SK-N-SH (cell line): ENCODE measurements at regions not wholly inside any gene's neighbourhood (a gene's known extent, or its start where the extent isn't known, plus 50 kb on each side); places are given as distances from the start of the nearest gene placed in this dataset.

Source experiments
- CTCF ChIA-PET: fragments of 300-600, 350-600 bp; formaldehyde crosslinking; extraction: SDS; loops from one replicate; lab custom pipeline; 2021; lab: Yijun Ruan, JAX
- POLR2A ChIA-PET: fragments of 350-600 bp; sonication (Branson Sonifier 250); formaldehyde crosslinking; extraction: SDS; loops from one replicate; lab custom pipeline; 2020; ENCODE audit warnings: antibody characterized with exemption, inconsistent platforms; lab: Yijun Ruan, JAX
- DNase-seq: peaks from one replicate; pipeline ENCODE4 v3.0.0; 2012
- H2AFZ ChIP-seq: fragments of 200-600 bp; sonication (generic); 2 replicates; pipeline ENCODE4 v1.8.1; 2016; ENCODE audit warnings: antibody characterized with exemption, mild to moderate bottlenecking, low read depth
- H3F3A ChIP-seq: fragments of 200-600 bp; sonication (generic); replicated peaks from 2 replicates; pipeline ENCODE3; 2016; ENCODE audit warnings: antibody characterized with exemption, mild to moderate bottlenecking; ENCODE audit not compliant: insufficient read depth
- H3K27ac ChIP-seq, 2 experiments: fragments of 200-500 bp in 1 of 2; fragments of 200-600 bp in 1 of 2; sonication (Bioruptor generic) in 1 of 2; sonication (generic), shearing (Covaris generic) in 1 of 2; 2 replicates each; pipeline versions ENCODE4 v1.5.1 to v1.6.1; 2014 to 2016; ENCODE audit warnings: low read depth in 2 of 2, inconsistent platforms in 1 of 2, low read length in 1 of 2, mild to moderate bottlenecking in 1 of 2, mixed read lengths in 1 of 2
- H3K27me3 ChIP-seq: fragments of 200-600 bp; sonication (generic), shearing (Covaris generic); 2 replicates; pipeline ENCODE4 v1.6.1; 2016; ENCODE audit warnings: mixed run types; ENCODE audit not compliant: insufficient read depth
- H3K36me3 ChIP-seq, 2 experiments: fragments of 200-500 bp in 1 of 2; fragments of 200-600 bp in 1 of 2; sonication (Bioruptor generic) in 1 of 2; sonication (generic) in 1 of 2; replicated peaks in 1 of 2; 2 replicates each; pipeline versions ENCODE3 to v1.5.1; 2014 to 2016; ENCODE audit warnings: low read length in 1 of 2, mild to moderate bottlenecking in 1 of 2; ENCODE audit not compliant: insufficient read depth in 2 of 2, control insufficient read depth in 1 of 2
- H3K4me1 ChIP-seq, 2 experiments: fragments of 200-500 bp in 1 of 2; fragments of 200-600 bp in 1 of 2; sonication (Bioruptor generic) in 1 of 2; sonication (generic), shearing (Covaris generic) in 1 of 2; 2 replicates each; pipeline versions ENCODE4 v1.5.1 to v1.6.1; 2014 to 2016; ENCODE audit warnings: low read depth in 1 of 2, low read length in 1 of 2, mixed run types in 1 of 2; ENCODE audit not compliant: insufficient read depth in 2 of 2, control insufficient read depth in 1 of 2
- H3K4me2 ChIP-seq: fragments of 200-600 bp; sonication (generic), shearing (Covaris generic); 2 replicates; pipeline ENCODE4 v1.6.1; 2017; ENCODE audit warnings: mixed run types
- H3K4me3 ChIP-seq, 2 experiments: fragments of 200-500 bp in 1 of 2; fragments of 200-600 bp in 1 of 2; sonication (Bioruptor generic) in 1 of 2; sonication (generic), shearing (Covaris generic) in 1 of 2; 2 replicates each; pipeline versions ENCODE4 v1.5.1 to v1.8.1; 2014 to 2016; ENCODE audit warnings: low read depth in 2 of 2, inconsistent platforms in 1 of 2, low read length in 1 of 2, mild to moderate bottlenecking in 1 of 2, mixed read lengths in 1 of 2, moderate library complexity in 1 of 2
- H3K79me2 ChIP-seq: fragments of 200-600 bp; sonication (generic); 2 replicates; pipeline ENCODE4 v1.8.1; 2017; ENCODE audit warnings: mild to moderate bottlenecking; ENCODE audit not compliant: insufficient read depth
- H3K9ac ChIP-seq: fragments of 200-600 bp; sonication (generic); 2 replicates; pipeline ENCODE4 v1.6.1; 2017; ENCODE audit warnings: mixed run types
- H3K9me2 ChIP-seq: fragments of 200-600 bp; sonication (generic); 2 replicates; pipeline ENCODE4 v1.6.1; 2017; ENCODE audit warnings: mixed run types
- H3K9me3 ChIP-seq: fragments of 200-600 bp; sonication (generic); 2 replicates; pipeline ENCODE4 v1.6.1; 2017; ENCODE audit warnings: mixed run types, mild to moderate bottlenecking, moderate library complexity
- H4K20me1 ChIP-seq: fragments of 200-600 bp; sonication (generic); 2 replicates; pipeline ENCODE4 v1.6.1; 2017; ENCODE audit warnings: mild to moderate bottlenecking, mixed run types; ENCODE audit not compliant: insufficient read depth
- CTCF ChIP-seq: fragments of 200-600 bp; sonication (generic); IDR thresholded peaks from 2 replicates; pipeline ENCODE4 v1.6.1; 2017; ENCODE audit warnings: antibody characterized with exemption, mild to moderate bottlenecking, moderate library complexity
- EZH2phosphoT487 ChIP-seq: fragments of 200-600 bp; sonication (generic); IDR thresholded peaks from 2 replicates; pipeline ENCODE4 v1.6.1; 2017; ENCODE audit warnings: low read depth, mixed run types, mild to moderate bottlenecking, antibody characterized with exemption, moderate library complexity, borderline replicate concordance
- FOSL2 ChIP-seq: IDR thresholded peaks from 2 replicates; pipeline ENCODE4 v1.4.0; 2012; ENCODE audit warnings: low read depth, mild to moderate bottlenecking, moderate library complexity, borderline replicate concordance
- JUND ChIP-seq: IDR thresholded peaks from 2 replicates; pipeline ENCODE4 v1.4.0; 2012
- MAX ChIP-seq: IDR thresholded peaks from 2 replicates; pipeline ENCODE4 v1.4.0; 2012; ENCODE audit warnings: low read depth
- NFIC ChIP-seq: IDR thresholded peaks from 2 replicates; pipeline ENCODE4 v1.4.0; 2012; ENCODE audit warnings: borderline replicate concordance
- NRF1 ChIP-seq: IDR thresholded peaks from 2 replicates; pipeline ENCODE4 v1.6.1; 2012; ENCODE audit warnings: low read depth, mild to moderate bottlenecking, low read length
- PBX3 ChIP-seq: IDR thresholded peaks from 2 replicates; pipeline ENCODE4; 2012
- POLR2AphosphoS5 ChIP-seq: IDR thresholded peaks from 2 replicates; pipeline ENCODE4 v1.6.1; 2012; ENCODE audit warnings: low read depth, low read length
- RAD21 ChIP-seq: IDR thresholded peaks from 2 replicates; pipeline ENCODE4 v1.6.1; 2012; ENCODE audit warnings: mild to moderate bottlenecking, low read length
- RFX5 ChIP-seq: IDR thresholded peaks from 2 replicates; pipeline ENCODE4 v1.6.1; 2012; ENCODE audit warnings: mild to moderate bottlenecking, improper control_type of control experiment, low read length
- RXRA ChIP-seq: IDR thresholded peaks from 2 replicates; pipeline ENCODE4 v1.4.0; 2012; ENCODE audit warnings: low read depth, mild to moderate bottlenecking, borderline replicate concordance
- SMC3 ChIP-seq: IDR thresholded peaks from 2 replicates; pipeline ENCODE4 v1.6.1; 2012; ENCODE audit warnings: low read depth, low read length, improper control_type of control experiment
- TCF12 ChIP-seq: IDR thresholded peaks from 2 replicates; pipeline ENCODE4 v1.4.0; 2012
- TEAD4 ChIP-seq: IDR thresholded peaks from 2 replicates; pipeline ENCODE4 v1.4.0; 2012; ENCODE audit warnings: mild to moderate bottlenecking, borderline replicate concordance; ENCODE audit not compliant: insufficient read depth
- YY1 ChIP-seq: IDR thresholded peaks from 2 replicates; pipeline ENCODE4 v1.4.0; 2012; ENCODE audit warnings: low read depth, mild to moderate bottlenecking
- WGBS: methylation state at CpG from one replicate; pipeline ENCODE4 v1.1.6; 2017; ENCODE audit warnings: low lambda C conversion rate; 5-methylcytosine and 5-hydroxymethylcytosine counted together

GRCh38 chr17:34143430-34143829, 111.7 kb upstream of the CCL2 start:
- no peak overlapping the region for H3K27ac ChIP-seq
- no peak for DNase-seq
- H3K4me3 ChIP-seq = no peak overlapping the region
- H3K27me3 ChIP-seq = no peaks in the 10 kb centered on the region
- TF ChIP-seq TEAD4 (no peak), JUND (no peak), NRF1 (no peak), RFX5 (no peak), POLR2AphosphoS5 (no peak), EZH2phosphoT487 (no peak), NFIC (no peak), TCF12 (no peak), YY1 (no peak), RXRA (no peak), PBX3 (no peak), FOSL2 (no peak), MAX (no peak)
- H3K79me2 ChIP-seq = no peaks in the 10 kb centered on the region
- no peak overlapping the region for H2AFZ ChIP-seq
- WGBS = 9% methylated on average over 1 of the region's 1 CpG
- no peaks in the 10 kb centered on the region for H3K9me3 ChIP-seq
- H3K9ac ChIP-seq = no peak overlapping the region
- no peaks in the 10 kb centered on the region for H4K20me1 ChIP-seq
- no peaks in the 10 kb centered on the region for H3K36me3 ChIP-seq
- ChIA-PET POLR2A (no interaction called here), CTCF (interaction anchor here (1.3 to 8.6 kb wide), 6 partner anchors 13 to 366 kb away, joined by 3 to 162 read pairs (median 5); no protein-coding TSS in a partner anchor)
- H3K9me2 ChIP-seq = no peaks in the 10 kb centered on the region
- H3K4me2 ChIP-seq = no peak overlapping the region
- H3F3A ChIP-seq = no peaks in the 10 kb centered on the region
- no peaks in the 10 kb centered on the region; a peak in 1 of 4 replicates for H3K4me1 ChIP-seq

- H3K9ac ChIP-seq = no peak overlapping the region
- H3K36me3 ChIP-seq = no peaks in the 10 kb centered on the region
- H3K9me2 ChIP-seq = no peaks in the 10 kb centered on the region
- ChIA-PET CTCF (interaction anchor here (0.6 to 8.6 kb wide), 53 partner anchors 11 to 627 kb away, joined by 3 to 162 read pairs (median 4); no protein-coding TSS in a partner anchor), POLR2A (interaction anchor here (1.0 kb wide), 1 partner anchor 11 kb away, joined by 3 read pairs; no protein-coding TSS in a partner anchor)
- H3K79me2 ChIP-seq = no peaks in the 10 kb centered on the region
- H3K4me3 ChIP-seq = no peak overlapping the region; a peak in 1 of 4 replicates
- no peaks in the 10 kb centered on the region for H3K27me3 ChIP-seq
- H3K4me2 ChIP-seq = no peak overlapping the region
- WGBS = 24% methylated on average over 5 of the region's 5 CpGs
- TF ChIP-seq RAD21 (peak; percentile 85), CTCF (peak; percentile 46), SMC3 (peak; percentile 81), EZH2phosphoT487 (no peak), PBX3 (0 out of 2 replicates have a peak, but pooled peaks have one; percentile 4)
- no peak overlapping the region for H3K27ac ChIP-seq
- no peaks in the 10 kb centered on the region for H4K20me1 ChIP-seq
- peak; percentile 64 for DNase-seq
- no peaks in the 10 kb centered on the region for H3F3A ChIP-seq
- H3K4me1 ChIP-seq = no peaks in the 10 kb centered on the region; a peak in 1 of 4 replicates
- no peaks in the 10 kb centered on the region for H3K9me3 ChIP-seq
- no peak overlapping the region for H2AFZ ChIP-seq
These were observed 108.5 kb upstream of the CCL2 start for GRCh38 chr17:34146440-34147043.
